GM12878 (cell line): ENCODE measurements at regions not wholly inside any gene's neighbourhood (a gene's known extent, or its start where the extent isn't known, plus 50 kb on each side); places are given as distances from the start of the nearest gene placed in this dataset.

Experiments
- ATAC-seq: fragments of 200-7000 bp; cut with Tn5 transposase; 3 replicates; pipeline ENCODE4 v1.9.1; 2020; ENCODE audit warnings: mild to moderate bottlenecking, moderate library complexity
- BruUV-seq: library from RNA; stranded (reverse); fragments of 400-500 nt; replicated peaks from 2 replicates; lab custom pipeline; 2021; lab: Mats Ljungman, UMichigan
- CTCF ChIA-PET: fragments of 300-600 bp; sonication (Branson Sonifier 250); formaldehyde crosslinking; extraction: SDS; loops from one replicate; lab custom pipeline; 2021; ENCODE audit warnings: inconsistent platforms; lab: Yijun Ruan, JAX
- POLR2A ChIA-PET: fragments of 350-600 bp; formaldehyde crosslinking; extraction: SDS; loops from one replicate; lab custom pipeline; 2021; ENCODE audit warnings: inconsistent platforms; lab: Charles Lee
- RAD21 ChIA-PET: fragments of 300-600 bp; sonication (Branson Sonifier 250); formaldehyde crosslinking; loops from one replicate; lab custom pipeline; 2023; ENCODE audit warnings: antibody characterized with exemption; ENCODE audit not compliant: unreplicated experiment; lab: Charles Lee
- SMC1A ChIA-PET: fragments of 300-600 bp; sonication (Branson Sonifier 250); formaldehyde crosslinking; loops from one replicate; lab custom pipeline; 2023; ENCODE audit not compliant: unreplicated experiment, uncharacterized antibody; lab: Charles Lee
- DNase-seq: peaks from one replicate; pipeline ENCODE4 v3.0.0-alpha.2; 2011; ENCODE audit warnings: low read depth, low spot score
- FAIRE-seq: peaks from 3 replicates; lab custom pipeline; 2011; peaks lifted over from hg19 to GRCh38; lab: Jason Lieb, UNC
- H2AFZ ChIP-seq: 2 replicates; pipeline ENCODE4 v1.6.0; 2011; ENCODE audit warnings: low read depth, low read length, control low read depth; ENCODE audit not compliant: control insufficient read depth
- H3K27ac ChIP-seq: 2 replicates; pipeline ENCODE4 v1.5.1; 2011; ENCODE audit warnings: control low read depth; ENCODE audit not compliant: control insufficient read depth, insufficient read depth
- H3K27me3 ChIP-seq, 2 experiments: replicated peaks in 1 of 2; 2 replicates each; pipeline versions ENCODE4 v1.6.0 to v1.6.1; 2011; ENCODE audit warnings: low read length in 1 of 2; ENCODE audit not compliant: control insufficient read depth in 2 of 2, insufficient read depth in 2 of 2
- H3K36me3 ChIP-seq, 2 experiments: 2 replicates each; pipeline ENCODE4 v1.5.1; 2011; ENCODE audit warnings: low read length in 1 of 2; ENCODE audit not compliant: control insufficient read depth in 2 of 2, insufficient read depth in 2 of 2
- H3K4me1 ChIP-seq: 2 replicates; pipeline ENCODE4 v1.6.1; 2011; ENCODE audit warnings: mild to moderate bottlenecking, low read length, moderate library complexity, mixed read lengths; ENCODE audit not compliant: control insufficient read depth, insufficient read depth
- H3K4me2 ChIP-seq: 2 replicates; pipeline ENCODE4 v1.6.0; 2011; ENCODE audit warnings: control low read depth; ENCODE audit not compliant: control insufficient read depth, insufficient read depth
- H3K4me3 ChIP-seq: fragments of 200-600 bp; sonication (generic); 2 replicates; pipeline ENCODE4 v1.5.1; 2016
- H3K79me2 ChIP-seq: 2 replicates; pipeline ENCODE4 v1.6.0; 2011; ENCODE audit warnings: low read length; ENCODE audit not compliant: control insufficient read depth, insufficient read depth
- H3K9ac ChIP-seq: 2 replicates; pipeline ENCODE4 v1.8.0; 2011; ENCODE audit warnings: low read length, control low read depth, mixed read lengths; ENCODE audit not compliant: control insufficient read depth, insufficient read depth
- H3K9me3 ChIP-seq: replicated peaks from 3 replicates; pipeline ENCODE4 v1.5.1; 2011; ENCODE audit warnings: mild to moderate bottlenecking, low read length; ENCODE audit not compliant: control insufficient read depth, insufficient read depth
- H4K20me1 ChIP-seq: 2 replicates; pipeline ENCODE4 v1.6.0; 2011; ENCODE audit not compliant: control insufficient read depth, insufficient read depth
- CBX5 ChIP-seq: sonication (generic); IDR thresholded peaks from 2 replicates; pipeline ENCODE4 v1.6.1; 2016; ENCODE audit warnings: low read depth, moderate library complexity, mild to moderate bottlenecking, inconsistent platforms
- CREB1 ChIP-seq: IDR thresholded peaks from 2 replicates; pipeline ENCODE4 v1.6.1; 2012; ENCODE audit warnings: low read depth, mild to moderate bottlenecking, inconsistent platforms
- CTCF ChIP-seq, 3 experiments: IDR thresholded peaks in 2 of 3; conservative IDR thresholded peaks in 1 of 3; 2 replicates each; pipeline ENCODE4 v1.5.1; 2011; ENCODE audit warnings: low read depth in 3 of 3, low read length in 3 of 3, mild to moderate bottlenecking in 3 of 3, control low read depth in 2 of 3, moderate library complexity in 2 of 3, inconsistent platforms in 1 of 3, mixed read lengths in 1 of 3; ENCODE audit not compliant: control insufficient read depth in 2 of 3, insufficient read depth in 1 of 3; ENCODE audit errors: extremely low read depth in 1 of 3
- HCFC1 ChIP-seq: fragments of 150-350 bp; IDR thresholded peaks from 2 replicates; pipeline ENCODE4 v1.6.1; 2014; ENCODE audit warnings: low read length
- KAT2A ChIP-seq: conservative IDR thresholded peaks from 2 replicates; pipeline ENCODE4 v1.6.1; 2011; ENCODE audit warnings: low read depth, low read length; ENCODE audit not compliant: control insufficient read depth
- PBX3 ChIP-seq: IDR thresholded peaks from 2 replicates; pipeline ENCODE4 v1.6.1; 2011; ENCODE audit warnings: mild to moderate bottlenecking, low read depth, low read length, moderate library complexity; ENCODE audit not compliant: insufficient replicate concordance
- POLR2A ChIP-seq: IDR thresholded peaks from 2 replicates; pipeline ENCODE4 v1.6.1; 2011; ENCODE audit warnings: low read depth, mild to moderate bottlenecking, low read length
- POLR2AphosphoS2 ChIP-seq: IDR thresholded peaks from 2 replicates; pipeline ENCODE4 v1.6.1; 2011; ENCODE audit warnings: low read depth, mild to moderate bottlenecking, low read length, improper control_type of control experiment, moderate library complexity
- POLR2AphosphoS5 ChIP-seq: IDR thresholded peaks from 2 replicates; pipeline ENCODE4 v1.6.1; 2011; ENCODE audit warnings: mild to moderate bottlenecking, low read length, inconsistent platforms
- RBBP5 ChIP-seq: fragments of 200-600 bp; sonication (generic); conservative IDR thresholded peaks from 2 replicates; pipeline ENCODE4 v1.6.1; 2016
- RELB ChIP-seq: fragments of 450-650 bp; IDR thresholded peaks from 2 replicates; pipeline ENCODE4 v1.6.1; 2017; ENCODE audit warnings: low read depth, mild to moderate bottlenecking, moderate library complexity
- RUNX3 ChIP-seq: IDR thresholded peaks from 2 replicates; pipeline ENCODE4 v1.6.1; 2012; ENCODE audit warnings: low read length, inconsistent platforms
- WGBS: methylation state at CpG from one replicate; pipeline ENCODE4 v1.1.6; 2016; ENCODE audit warnings: low lambda C conversion rate; ENCODE audit not compliant: insufficient replicate concordance, insufficient coverage; ENCODE audit errors: missing lambda C conversion rate; 5-methylcytosine and 5-hydroxymethylcytosine counted together
- in situ Hi-C: fragments of 300-500 bp; cut with MboI; formaldehyde crosslinking; loops from 9 replicates; pipeline ENCODE4 v1.14.3; 2018; ENCODE audit warnings: mixed read lengths
- intact Hi-C: fragments of 100-400 bp; cut with micrococcal nuclease; formaldehyde crosslinking; loops from one replicate; pipeline ENCODE4 v1.14.2; 2022; ENCODE audit not compliant: unreplicated experiment

- no peak overlapping the region for H3K9ac ChIP-seq
- BruUV-seq: no TSS peak
- no peak overlapping the region for H3K4me3 ChIP-seq
- in situ Hi-C loops: no loop called here
- ChIA-PET CTCF (no interaction called here), RAD21 (no interaction called here), POLR2A (no interaction called here), SMC1A (no interaction called here)
- no peak overlapping the region for H3K27ac ChIP-seq
- no peak for FAIRE-seq
- 18% methylated on average over 5 of the region's 5 CpGs for WGBS
- no peak for TF ChIP-seq RUNX3
- no peak for TF ChIP-seq CTCF (IDR thresholded peaks at IDR 0.05 in 2 of 3, conservative IDR thresholded peaks at IDR 0.05 in 1 of 3; ENCODE audit: control insufficient read depth in 2 of 3, extremely low read depth in 1 of 3, insufficient read depth in 1 of 3, low read depth in 3 of 3, low read length in 3 of 3)
- H3K36me3 ChIP-seq: no peaks in the 10 kb centered on the region
- no peaks in the 10 kb centered on the region for H4K20me1 ChIP-seq
- DNase-seq: no peak
- ATAC-seq: no peak
- no peaks in the 10 kb centered on the region for H3K4me1 ChIP-seq
- H2AFZ ChIP-seq: no peak overlapping the region
- no peaks in the 10 kb centered on the region for H3K79me2 ChIP-seq
- no peak overlapping the region for H3K4me2 ChIP-seq
- intact Hi-C loops: no loop called here
- no peaks in the 10 kb centered on the region for H3K9me3 ChIP-seq
- H3K27me3 ChIP-seq: peaks cover 0 to 5% of the 10 kb centered on the region in 2 experiments; a peak in 3 of 4 replicates
These were observed 98.4 kb downstream of the GLUL start for GRCh38 chr1:182293119-182293589.

DNA sequence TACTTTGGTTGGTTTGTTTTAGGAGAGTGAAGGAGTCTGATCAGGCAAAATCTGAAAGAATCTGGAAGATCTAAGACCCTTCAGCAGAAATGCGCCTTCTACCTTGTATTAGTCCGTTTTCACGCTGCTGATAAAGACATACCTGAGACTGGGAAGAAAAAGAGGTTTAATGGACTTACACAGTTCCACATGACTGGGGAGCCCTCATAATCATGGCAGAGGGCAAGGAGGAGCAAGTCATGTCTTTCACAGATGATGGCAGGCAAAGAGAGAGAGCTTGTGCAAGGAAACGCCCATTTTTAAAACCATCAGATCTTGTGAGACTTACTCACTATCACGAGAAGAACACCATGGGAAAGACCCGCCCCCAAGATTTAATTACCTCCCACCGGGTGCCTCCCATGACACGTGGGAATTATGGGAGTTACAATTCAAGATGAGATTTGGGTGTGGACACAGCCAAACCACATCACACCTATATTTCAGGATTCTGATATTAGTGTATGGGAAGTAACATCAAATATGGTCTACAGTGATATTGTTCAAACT is 99.3 kb downstream of the GLUL start:
- Histone ChIP-seq H3K9ac (no peak overlapping the region), H3K4me2 (no peak overlapping the region), H3K79me2 (no peaks in the 10 kb centered on the region), H3K27me3 (peaks cover 0 to 5% of the 10 kb centered on the region in 2 experiments; a peak in 3 of 4 replicates), H3K9me3 (no peaks in the 10 kb centered on the region), H3K4me3 (no peak overlapping the region), H4K20me1 (no peaks in the 10 kb centered on the region), H3K4me1 (no peaks in the 10 kb centered on the region), H3K27ac (no peak overlapping the region), H2AFZ (no peak overlapping the region), H3K36me3 (no peaks in the 10 kb centered on the region)
- ChIA-PET POLR2A (no interaction called here), SMC1A (interaction anchor here (1.1 kb wide), 1 partner anchor 11 kb away, joined by 3 read pairs; no protein-coding TSS in a partner anchor), RAD21 (no interaction called here), CTCF (interaction anchor here (1.3 kb wide), 1 partner anchor 31 kb away, joined by 4 read pairs; no protein-coding TSS in a partner anchor)
- no peak for DNase-seq
- in situ Hi-C loops (no loop called here), intact Hi-C loops (no loop called here)
- ATAC-seq: no peak
- no TSS peak for BruUV-seq
- 0% methylated on average over 8 of the region's 8 CpGs for WGBS
- FAIRE-seq: no peak
- no peak for TF ChIP-seq RELB
- no peak for TF ChIP-seq POLR2A
- no peak for TF ChIP-seq POLR2AphosphoS2
- TF ChIP-seq KAT2A: no peak
- no peak for TF ChIP-seq CREB1
- TF ChIP-seq PBX3: no peak
- TF ChIP-seq RBBP5: no peak
- no peak for TF ChIP-seq POLR2AphosphoS5
- TF ChIP-seq HCFC1: no peak
- TF ChIP-seq CBX5: no peak
